Neuronal stem cell (in vitro differentiated cells): ENCODE measurements at regions not wholly inside any gene's neighbourhood (a gene's known extent, or its start where the extent isn't known, plus 50 kb on each side); places are given as distances from the start of the nearest gene placed in this dataset.

Experiments
- DNase-seq: peaks from one replicate; pipeline ENCODE4 v3.0.0-alpha.2; 2013; ENCODE audit warnings: low spot score
- H2AFZ ChIP-seq: one replicate; pipeline ENCODE4 v1.6.1; 2013; ENCODE audit warnings: mild to moderate bottlenecking, low read length, inconsistent platforms
- H2AK5ac ChIP-seq: 2 replicates; pipeline ENCODE4 v1.6.1; 2013; ENCODE audit warnings: low read depth, mild to moderate bottlenecking, inconsistent platforms, low read length, moderate library complexity, mixed read lengths
- H2BK120ac ChIP-seq: 2 replicates; pipeline ENCODE4 v1.6.1; 2013; ENCODE audit warnings: low read depth, mild to moderate bottlenecking, inconsistent platforms, low read length, moderate library complexity, mixed read lengths
- H2BK12ac ChIP-seq: one replicate; pipeline ENCODE4 v1.6.1; 2013; ENCODE audit warnings: low read length, inconsistent platforms
- H2BK15ac ChIP-seq: 2 replicates; pipeline ENCODE4 v1.6.1; 2013; ENCODE audit warnings: mild to moderate bottlenecking, low read length, inconsistent platforms, mixed read lengths
- H2BK5ac ChIP-seq: one replicate; pipeline ENCODE4 v1.6.1; 2013; ENCODE audit warnings: inconsistent platforms, mild to moderate bottlenecking, low read length, moderate library complexity
- H3K14ac ChIP-seq: one replicate; pipeline ENCODE4 v1.6.1; 2013; ENCODE audit warnings: low read length, inconsistent platforms
- H3K18ac ChIP-seq: 2 replicates; pipeline ENCODE4 v1.6.1; 2013; ENCODE audit warnings: low read length, inconsistent platforms
- H3K23ac ChIP-seq: 2 replicates; pipeline ENCODE4 v1.6.1; 2013; ENCODE audit warnings: low read depth, mild to moderate bottlenecking, mixed read lengths, low read length, inconsistent platforms; ENCODE audit not compliant: poor library complexity
- H3K27ac ChIP-seq: replicated peaks from 3 replicates; pipeline ENCODE4 v1.5.1; 2013; ENCODE audit warnings: low read length, inconsistent platforms
- H3K27me3 ChIP-seq, 3 experiments: 2 replicates each; pipeline ENCODE4 v1.6.1; 2013; ENCODE audit warnings: low read length in 3 of 3, mild to moderate bottlenecking in 2 of 3, inconsistent platforms in 1 of 3, low read depth in 1 of 3, mixed read lengths in 1 of 3, moderate library complexity in 1 of 3; ENCODE audit not compliant: control insufficient read depth in 3 of 3, insufficient read depth in 3 of 3
- H3K36me3 ChIP-seq, 2 donors: replicated peaks in 1 of 2; 2 replicates each; pipeline ENCODE4 v1.6.1; 2013; ENCODE audit warnings: low read length in 2 of 2; ENCODE audit not compliant: control insufficient read depth in 2 of 2, insufficient read depth in 2 of 2
- H3K4ac ChIP-seq: 2 replicates; pipeline ENCODE4 v1.6.1; 2013; ENCODE audit warnings: inconsistent platforms, mild to moderate bottlenecking, low read length, moderate library complexity
- H3K4me1 ChIP-seq, 2 donors: 1 replicate in 1 of 2; 2 replicates in 1 of 2; pipeline ENCODE4 v1.6.1; 2013; ENCODE audit warnings: low read length in 2 of 2, low read depth in 1 of 2; ENCODE audit not compliant: control insufficient read depth in 2 of 2, insufficient read depth in 1 of 2
- H3K4me2 ChIP-seq: one replicate; pipeline ENCODE4 v1.6.1; 2013; ENCODE audit warnings: mild to moderate bottlenecking, low read length, inconsistent platforms; ENCODE audit not compliant: insufficient read depth, poor library complexity, severe bottlenecking
- H3K4me3 ChIP-seq, 2 donors: 2 replicates each; pipeline ENCODE4 v1.5.1; 2013; ENCODE audit warnings: low read length in 2 of 2, mild to moderate bottlenecking in 2 of 2, inconsistent platforms in 1 of 2, moderate library complexity in 1 of 2
- H3K79me1 ChIP-seq: one replicate; pipeline ENCODE4 v1.6.1; 2013; ENCODE audit warnings: low read depth, mild to moderate bottlenecking, inconsistent platforms, low read length, moderate library complexity
- H3K9ac ChIP-seq: one replicate; pipeline ENCODE4 v1.6.1; 2013; ENCODE audit warnings: mild to moderate bottlenecking, low read depth, low read length, inconsistent platforms; ENCODE audit not compliant: poor library complexity
- H3K9me3 ChIP-seq, 2 donors: replicated peaks in 1 of 2; 2 replicates each; pipeline versions ENCODE3 to v1.6.1; 2013; ENCODE audit warnings: low read length in 2 of 2, mild to moderate bottlenecking in 2 of 2, inconsistent platforms in 1 of 2, low read depth in 1 of 2, mixed read lengths in 1 of 2, moderate library complexity in 1 of 2; ENCODE audit not compliant: control insufficient read depth in 2 of 2, insufficient read depth in 1 of 2
- H4K8ac ChIP-seq: one replicate; pipeline ENCODE4 v1.6.1; 2013; ENCODE audit warnings: low read depth, mild to moderate bottlenecking, inconsistent platforms, low read length, moderate library complexity
- H4K91ac ChIP-seq: one replicate; pipeline ENCODE4 v1.6.1; 2013; ENCODE audit warnings: low read length, low read depth, mild to moderate bottlenecking, inconsistent platforms; ENCODE audit not compliant: poor library complexity
- WGBS, 2 donors: extraction: QIAGEN DNeasy Blood & Tissue Kit; methylation state at CpG; one replicate each; pipeline ENCODE4 v1.1.7; 2013; ENCODE audit warnings: missing lambda C conversion rate in 2 of 2, mixed read lengths in 1 of 2; ENCODE audit not compliant: insufficient read length in 2 of 2, insufficient replicate concordance in 1 of 2; ENCODE audit errors: extremely low coverage in 2 of 2; 5-methylcytosine and 5-hydroxymethylcytosine counted together

GRCh38 chr12:17665839-17666238 lies 424.2 kb downstream of the RERGL start:
- H3K4me2 ChIP-seq: no peak overlapping the region
- no peak overlapping the region for H3K4ac ChIP-seq
- no peaks in the 10 kb centered on the region for H3K36me3 ChIP-seq
- H3K4me1 ChIP-seq: no peaks in the 10 kb centered on the region
- peak overlapping the region in 1 of 2 donors; percentile 40 for H3K4me3 ChIP-seq
- H3K79me1 ChIP-seq: no peaks in the 10 kb centered on the region
- H2BK12ac ChIP-seq: no peak overlapping the region
- H4K8ac ChIP-seq: no peak overlapping the region
- no peak overlapping the region for H2BK120ac ChIP-seq
- peak overlapping the region; percentile 67 for H3K18ac ChIP-seq
- H2BK5ac ChIP-seq: no peak overlapping the region
- no peak overlapping the region for H2AFZ ChIP-seq
- no peaks in the 10 kb centered on the region for H3K27me3 ChIP-seq
- H2AK5ac ChIP-seq: no peak overlapping the region
- WGBS, 2 donors: no CpG with 5 or more reads among the region's 9 CpGs
- no peaks in the 10 kb centered on the region for H3K9me3 ChIP-seq
- no peak overlapping the region for H3K27ac ChIP-seq
- H3K14ac ChIP-seq: peak overlapping the region; percentile 9
- no peak overlapping the region for H3K23ac ChIP-seq
- DNase-seq: no peak
- no peak overlapping the region for H2BK15ac ChIP-seq
- H3K9ac ChIP-seq: no peak overlapping the region
- no peak overlapping the region for H4K91ac ChIP-seq

GRCh38 chr12:17661250-17661649 lies 428.7 kb downstream of the RERGL start:
- no CpG with 5 or more reads among the region's 1 CpG for WGBS, 2 donors
- no peaks in the 10 kb centered on the region for H3K36me3 ChIP-seq
- H3K4me2 ChIP-seq: no peak overlapping the region
- H3K4me1 ChIP-seq: no peaks in the 10 kb centered on the region
- no peak overlapping the region for H2AK5ac ChIP-seq
- H3K27me3 ChIP-seq: no peaks in the 10 kb centered on the region
- H2BK15ac ChIP-seq: no peak overlapping the region
- no peak overlapping the region for H3K4me3 ChIP-seq
- H3K14ac ChIP-seq: no peak overlapping the region
- H2BK120ac ChIP-seq: no peak overlapping the region
- H2AFZ ChIP-seq: no peak overlapping the region
- peaks cover 0 to 1% of the 10 kb centered on the region in 2 donors for H3K9me3 ChIP-seq
- DNase-seq: no peak
- H3K4ac ChIP-seq: no peak overlapping the region
- no peak overlapping the region for H3K9ac ChIP-seq
- no peak overlapping the region for H3K18ac ChIP-seq
- H4K8ac ChIP-seq: no peak overlapping the region
- H3K27ac ChIP-seq: no peak overlapping the region
- H3K23ac ChIP-seq: no peak overlapping the region
- no peak overlapping the region for H2BK12ac ChIP-seq
- no peaks in the 10 kb centered on the region for H3K79me1 ChIP-seq
- H4K91ac ChIP-seq: no peak overlapping the region
- H2BK5ac ChIP-seq: no peak overlapping the region

DNA sequence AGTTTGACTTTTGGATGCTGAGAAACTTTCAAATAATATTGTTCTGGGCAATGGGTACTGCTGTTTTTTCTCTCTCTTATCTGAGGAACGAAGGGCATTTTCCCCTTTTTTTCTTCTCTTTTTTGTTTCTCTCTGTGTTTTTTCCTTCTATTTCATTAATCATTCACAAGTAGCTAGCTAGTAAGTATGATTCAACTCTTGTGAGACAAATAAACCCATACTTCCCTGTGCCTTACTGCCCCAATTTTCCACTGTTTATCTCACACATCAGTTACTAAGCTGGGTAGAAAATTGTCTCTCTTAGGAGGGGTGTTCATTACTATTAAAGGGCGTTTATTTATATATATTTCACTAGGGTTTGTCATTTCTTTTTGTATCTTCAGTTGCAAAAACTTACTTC lies 437.6 kb downstream of the RERGL start:
- no CpG with 5 or more reads among the region's 2 CpGs for WGBS, 2 donors

GRCh38 chr12:17642340-17642650 lies 447.7 kb downstream of the RERGL start:
- Histone ChIP-seq H3K18ac (no peak overlapping the region), H3K23ac (no peak overlapping the region), H2AFZ (peak overlapping the region; percentile 42), H3K14ac (no peak overlapping the region), H3K9ac (no peak overlapping the region), H3K27me3 (no peaks in the 10 kb centered on the region), H3K4me1 (no peaks in the 10 kb centered on the region), H2BK12ac (no peak overlapping the region), H3K36me3 (no peaks in the 10 kb centered on the region), H4K91ac (no peak overlapping the region), H3K27ac (no peak overlapping the region), H2AK5ac (no peak overlapping the region), H3K4me3 (no peak overlapping the region), H3K79me1 (no peaks in the 10 kb centered on the region), H3K9me3 (no peaks in the 10 kb centered on the region), H2BK120ac (no peak overlapping the region), H3K4ac (no peak overlapping the region), H2BK15ac (no peak overlapping the region), H2BK5ac (no peak overlapping the region), H4K8ac (no peak overlapping the region), H3K4me2 (no peak overlapping the region)
- DNase-seq: no peak
- WGBS, 2 donors: no CpG with 5 or more reads among the region's 3 CpGs

More for the DNA sequence above, 437.6 kb downstream of the RERGL start:
- Histone ChIP-seq H3K79me1 (no peaks in the 10 kb centered on the region), H3K4me3 (no peak overlapping the region), H4K91ac (no peak overlapping the region), H3K4ac (no peak overlapping the region), H2BK5ac (no peak overlapping the region), H3K4me2 (no peak overlapping the region), H2BK12ac (no peak overlapping the region), H3K18ac (no peak overlapping the region), H2AFZ (no peak overlapping the region), H2AK5ac (no peak overlapping the region), H3K27me3 (no peaks in the 10 kb centered on the region), H3K9ac (no peak overlapping the region), H3K14ac (no peak overlapping the region), H3K27ac (no peak overlapping the region), H3K4me1 (no peaks in the 10 kb centered on the region), H4K8ac (no peak overlapping the region), H3K23ac (no peak overlapping the region), H2BK120ac (no peak overlapping the region), H2BK15ac (no peak overlapping the region), H3K36me3 (no peaks in the 10 kb centered on the region), H3K9me3 (peaks cover 0 to 1% of the 10 kb centered on the region in 2 donors)
- DNase-seq: no peak
